MM.1S (cell line): ENCODE measurements at regions not wholly inside any gene's neighbourhood (a gene's known extent, or its start where the extent isn't known, plus 50 kb on each side); places are given as distances from the start of the nearest gene placed in this dataset.

Experiments used
- DNase-seq: peaks from one replicate; pipeline ENCODE4 v3.0.0-alpha.2; 2015
- H2AFZ ChIP-seq: fragments of 300-600 bp; sonication (generic); 2 replicates; pipeline ENCODE4 v1.6.0; 2016; ENCODE audit warnings: antibody characterized with exemption, low read length
- H3F3A ChIP-seq: fragments of 300-600 bp; sonication (generic); 2 replicates; pipeline ENCODE4 v1.6.1; 2016; ENCODE audit warnings: mild to moderate bottlenecking, antibody characterized with exemption, low read length, moderate library complexity, mixed read lengths; ENCODE audit not compliant: insufficient read depth
- H3K27ac ChIP-seq: fragments of 300-600 bp; sonication (generic); 2 replicates; pipeline ENCODE4 v1.5.1; 2016; ENCODE audit warnings: mild to moderate bottlenecking, low read length
- H3K27me3 ChIP-seq: fragments of 300-600 bp; sonication (generic); replicated peaks from 2 replicates; pipeline ENCODE4 v1.6.0; 2016; ENCODE audit warnings: low read length; ENCODE audit not compliant: insufficient read depth
- H3K36me3 ChIP-seq: fragments of 300-600 bp; sonication (generic); replicated peaks from 2 replicates; pipeline ENCODE4 v1.6.1; 2016; ENCODE audit warnings: mild to moderate bottlenecking, low read length, mixed read lengths; ENCODE audit not compliant: insufficient read depth
- H3K4me1 ChIP-seq: fragments of 300-600 bp; sonication (generic); 2 replicates; pipeline ENCODE4 v1.6.1; 2016; ENCODE audit warnings: low read length, mixed read lengths
- H3K4me2 ChIP-seq: fragments of 300-600 bp; sonication (generic); 2 replicates; pipeline ENCODE4 v1.6.0; 2016; ENCODE audit warnings: low read depth, low read length
- H3K4me3 ChIP-seq: fragments of 300-600 bp; sonication (generic); 2 replicates; pipeline ENCODE4 v1.5.1; 2016; ENCODE audit warnings: low read length, mixed read lengths
- H3K79me2 ChIP-seq: fragments of 300-600 bp; sonication (generic); 2 replicates; pipeline ENCODE4 v1.6.1; 2016; ENCODE audit warnings: mixed run types, low read length, mixed read lengths
- H3K9ac ChIP-seq: fragments of 300-600 bp; sonication (generic); 2 replicates; pipeline ENCODE4 v1.6.1; 2016; ENCODE audit warnings: low read length, mixed read lengths
- H3K9me2 ChIP-seq: fragments of 300-600 bp; sonication (generic); replicated peaks from 2 replicates; pipeline ENCODE4 v1.6.1; 2016; ENCODE audit warnings: mild to moderate bottlenecking, low read length, mixed read lengths; ENCODE audit not compliant: insufficient read depth
- H3K9me3 ChIP-seq: fragments of 300-600 bp; sonication (generic); replicated peaks from 2 replicates; pipeline ENCODE4 v1.6.1; 2016; ENCODE audit warnings: mild to moderate bottlenecking, low read length, mixed read lengths; ENCODE audit not compliant: insufficient read depth
- H4K20me1 ChIP-seq: fragments of 300-600 bp; sonication (generic); 2 replicates; pipeline ENCODE4 v1.6.1; 2016; ENCODE audit warnings: mild to moderate bottlenecking, low read length, moderate library complexity, mixed read lengths; ENCODE audit not compliant: insufficient read depth
- CTCF ChIP-seq: fragments of 300-600 bp; sonication (generic); IDR thresholded peaks from 2 replicates; pipeline ENCODE4 v1.5.1; 2016; ENCODE audit warnings: antibody characterized with exemption, low read length, mixed read lengths
- EZH2 ChIP-seq: fragments of 300-600 bp; sonication (generic); optimal IDR thresholded peaks from 2 replicates; pipeline ENCODE3; 2017; ENCODE audit warnings: low read depth, mild to moderate bottlenecking, antibody characterized with exemption, low read length, mixed read lengths
- EZH2phosphoT487 ChIP-seq: fragments of 300-600 bp; sonication (generic); IDR thresholded peaks from 2 replicates; pipeline ENCODE4 v1.6.1; 2018; ENCODE audit warnings: antibody characterized with exemption, low read length

GRCh38 chr18:43775591-43775990 lies 498.3 kb upstream of the SYT4 start:
- Histone ChIP-seq H3K9me2 (no peaks in the 10 kb centered on the region), H3K4me3 (no peak overlapping the region), H4K20me1 (no peaks in the 10 kb centered on the region), H3F3A (no peaks in the 10 kb centered on the region), H3K79me2 (no peaks in the 10 kb centered on the region), H3K9me3 (no peaks in the 10 kb centered on the region), H3K4me1 (no peaks in the 10 kb centered on the region), H3K9ac (no peak overlapping the region), H3K36me3 (no peaks in the 10 kb centered on the region), H3K27me3 (no peaks in the 10 kb centered on the region), H2AFZ (no peak overlapping the region), H3K4me2 (no peak overlapping the region), H3K27ac (no peak overlapping the region)
- TF ChIP-seq CTCF (no peak), EZH2 (no peak), EZH2phosphoT487 (no peak)
- DNase-seq = no peak

DNA sequence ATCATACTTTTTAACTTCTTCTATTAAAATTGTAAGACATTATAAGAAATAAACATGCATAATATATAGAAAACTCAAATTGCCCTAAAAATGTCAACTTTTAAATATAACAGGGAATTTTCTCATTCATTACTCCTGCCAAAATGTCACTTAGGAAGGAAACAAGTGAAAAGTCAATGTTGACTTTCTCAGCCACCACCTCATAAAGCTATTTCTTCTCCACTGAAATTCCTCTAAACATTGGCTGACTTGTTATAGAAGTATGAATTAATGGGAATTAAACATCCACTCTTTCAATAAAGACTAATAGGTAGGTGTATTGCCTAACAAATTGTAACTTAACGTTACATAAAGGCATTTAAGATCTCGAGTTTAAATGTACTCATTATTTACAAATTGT lies 499.7 kb upstream of the SYT4 start:
- no peaks in the 10 kb centered on the region for H3K4me1 ChIP-seq
- H3K9me3 ChIP-seq = no peaks in the 10 kb centered on the region
- H3K4me2 ChIP-seq = no peak overlapping the region
- H4K20me1 ChIP-seq = no peaks in the 10 kb centered on the region
- H2AFZ ChIP-seq = no peak overlapping the region
- H3K9ac ChIP-seq = no peak overlapping the region
- H3K79me2 ChIP-seq = no peaks in the 10 kb centered on the region
- H3K9me2 ChIP-seq = no peaks in the 10 kb centered on the region
- DNase-seq = no peak
- no peak overlapping the region for H3K4me3 ChIP-seq
- H3K27me3 ChIP-seq = no peaks in the 10 kb centered on the region
- no peaks in the 10 kb centered on the region for H3K36me3 ChIP-seq
- no peak overlapping the region for H3K27ac ChIP-seq
- no peaks in the 10 kb centered on the region for H3F3A ChIP-seq
- no peak for TF ChIP-seq EZH2
- TF ChIP-seq CTCF = no peak
- TF ChIP-seq EZH2phosphoT487 = no peak

DNA sequence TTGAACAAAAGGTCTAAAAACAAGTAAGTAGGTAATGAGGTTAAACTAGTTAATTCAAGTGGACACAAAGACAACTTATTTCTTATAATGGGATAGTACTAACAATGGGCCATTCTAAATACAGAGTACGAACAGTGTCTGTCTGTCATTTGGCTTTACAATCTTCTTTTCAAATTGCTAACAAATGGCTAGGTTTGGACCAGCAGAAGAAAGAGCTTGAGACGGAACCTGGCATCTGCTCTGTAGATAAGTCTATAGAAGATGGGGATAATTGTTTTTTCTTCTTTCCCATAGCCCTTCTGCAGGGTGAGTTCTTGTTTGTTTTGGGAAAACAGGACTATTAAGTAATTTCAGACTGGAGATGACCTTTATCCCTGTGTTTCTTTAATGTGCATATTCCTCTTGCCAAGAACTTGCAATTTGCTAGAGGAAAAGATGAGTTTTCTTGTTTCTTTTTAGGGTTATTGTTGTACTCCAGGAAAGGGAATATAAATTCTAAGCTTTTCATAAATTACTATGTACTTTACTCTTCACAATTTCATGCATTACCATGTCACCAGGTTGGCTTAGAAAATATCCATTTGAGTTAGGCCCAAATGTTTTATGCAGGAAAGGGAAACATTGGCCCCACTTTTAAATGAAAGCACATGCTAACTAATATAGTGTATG lies 500.5 kb upstream of the SYT4 start:
- DNase-seq = no peak
- no peaks in the 10 kb centered on the region for H3K27me3 ChIP-seq
- no peaks in the 10 kb centered on the region for H3K9me3 ChIP-seq

More for the DNA sequence above, 500.5 kb upstream of the SYT4 start:
- TF ChIP-seq EZH2phosphoT487 (no peak), CTCF (no peak), EZH2 (no peak)
- H3K36me3 ChIP-seq = no peaks in the 10 kb centered on the region
- no peaks in the 10 kb centered on the region for H3F3A ChIP-seq
- no peaks in the 10 kb centered on the region for H4K20me1 ChIP-seq
- no peak overlapping the region for H2AFZ ChIP-seq
- no peak overlapping the region for H3K27ac ChIP-seq
- H3K4me3 ChIP-seq = no peak overlapping the region
- no peaks in the 10 kb centered on the region for H3K9me2 ChIP-seq
- no peaks in the 10 kb centered on the region for H3K4me1 ChIP-seq
- H3K79me2 ChIP-seq = no peaks in the 10 kb centered on the region
- H3K4me2 ChIP-seq = no peak overlapping the region
- H3K9ac ChIP-seq = no peak overlapping the region
